ENCODE measurements at regions not wholly inside any gene's neighbourhood (a gene's known extent, or its start where the extent isn't known, plus 50 kb on each side); places are given as distances from the start of the nearest gene placed in this dataset.

GRCh38 chr4:3860913-3861636 lies 94.9 kb downstream of the ADRA2C start:
- TF ChIP-seq SP1 (IDR thresholded peaks at IDR 0.05) (no peak), TARDBP (IDR thresholded peaks at IDR 0.05) (no peak), FOXM1 (IDR thresholded peaks at IDR 0.05; ENCODE audit: borderline replicate concordance) (no peak), HDGF (IDR thresholded peaks at IDR 0.05; ENCODE audit: borderline replicate concordance) (no peak), BHLHE40 (IDR thresholded peaks at IDR 0.05; ENCODE audit: borderline replicate concordance) (no peak), SUZ12 (IDR thresholded peaks at IDR 0.05) (no peak), ELF4 (IDR thresholded peaks at IDR 0.05) (no peak), ARNT (IDR thresholded peaks at IDR 0.05) (no peak), CTBP1 (IDR thresholded peaks at IDR 0.05; ENCODE audit: borderline replicate concordance) (no peak)
